GM04503 (cell line): ENCODE measurements at regions not wholly inside any gene's neighbourhood (a gene's known extent, or its start where the extent isn't known, plus 50 kb on each side); places are given as distances from the start of the nearest gene placed in this dataset.
A peak's percentile ranks its signal among the peaks of the same experiment; 100 is the strongest.
"Not testable (repeated sequence)": the region's sequence is repeated elsewhere in the genome, so short reads cannot be mapped to it uniquely, and the experiment has no call there.

ENCODE experiments used
- DNase-seq: peaks from one replicate; pipeline ENCODE4 v3.0.0-alpha.2; 2012; ENCODE audit warnings: low read depth

- DNase-seq: no peak
These were observed 51.5 kb upstream of the GRM3 start for GRCh38 chr7:86592185-86592584.

GRCh38 chr7:86574006-86574405, 69.7 kb upstream of the GRM3 start:
- DNase-seq: no peak

- no peak for DNase-seq
These were observed 84.8 kb upstream of the GRM3 start for GRCh38 chr7:86558680-86559501.

GRCh38 chr7:86534641-86535040, 109.1 kb upstream of the GRM3 start:
- DNase-seq: no peak

GRCh38 chr7:86504229-86504628, 139.5 kb upstream of the GRM3 start:
- no peak for DNase-seq

- no peak for DNase-seq
These were observed 143.7 kb upstream of the GRM3 start for GRCh38 chr7:86499986-86500385.

- DNase-seq: no peak
These were observed 157.9 kb upstream of the GRM3 start for GRCh38 chr7:86485827-86486226.

- no peak for DNase-seq
These were observed 164.6 kb upstream of the GRM3 start for GRCh38 chr7:86479144-86479543.

- no peak for DNase-seq
These were observed 166.3 kb upstream of the GRM3 start for GRCh38 chr7:86477343-86477935.

- DNase-seq: no peak
These were observed 172.9 kb upstream of the GRM3 start for GRCh38 chr7:86470763-86471162.

- peak; percentile 12 for DNase-seq
These were observed 173.9 kb upstream of the GRM3 start for GRCh38 chr7:86469680-86470295.

- no peak for DNase-seq
These were observed 189.0 kb upstream of the GRM3 start for GRCh38 chr7:86454753-86455152.

- no peak for DNase-seq
These were observed 190.3 kb upstream of the GRM3 start for GRCh38 chr7:86453454-86453853.

GRCh38 chr7:86448856-86449255, 194.9 kb upstream of the GRM3 start:
- DNase-seq: no peak

- no peak for DNase-seq
These were observed 198.4 kb upstream of the GRM3 start for GRCh38 chr7:86445285-86445684.

GRCh38 chr7:86444245-86444644, 199.5 kb upstream of the GRM3 start:
- no peak for DNase-seq

- DNase-seq: not testable (repeated sequence)
These were observed 203.3 kb upstream of the GRM3 start for GRCh38 chr7:86440420-86440819.

GRCh38 chr7:86437951-86438450, 205.7 kb upstream of the GRM3 start:
- no peak for DNase-seq

GRCh38 chr7:86431761-86432160, 211.9 kb upstream of the GRM3 start:
- DNase-seq: no peak

GRCh38 chr7:86411814-86412213, 231.9 kb upstream of the GRM3 start:
- no peak for DNase-seq

- no peak for DNase-seq
These were observed 236.4 kb upstream of the GRM3 start for GRCh38 chr7:86407291-86407690.

GRCh38 chr7:86391813-86392212, 251.9 kb upstream of the GRM3 start:
- DNase-seq: no peak

- not testable (repeated sequence) for DNase-seq
These were observed 268.1 kb upstream of the GRM3 start for GRCh38 chr7:86375602-86376001.
